ENCODE measurements at regions not wholly inside any gene's neighbourhood (a gene's known extent, or its start where the extent isn't known, plus 50 kb on each side); places are given as distances from the start of the nearest gene placed in this dataset.

GRCh38 chr2:180523621-180524340, 456.6 kb upstream of the UBE2E3 start:
- DNase-seq = no peak

GRCh38 chr2:180520921-180521581, 459.4 kb upstream of the UBE2E3 start:
- DNase-seq = no peak

GRCh38 chr2:180520206-180520605, 460.2 kb upstream of the UBE2E3 start:
- DNase-seq = no peak

- DNase-seq = no peak
Observed at GRCh38 chr2:180519276-180519675, 461.1 kb upstream of the UBE2E3 start.

GRCh38 chr2:180516232-180516631, 464.2 kb upstream of the UBE2E3 start:
- no peak for DNase-seq

- no peak for DNase-seq
Observed at GRCh38 chr2:180513389-180513788, 467.0 kb upstream of the UBE2E3 start.

GRCh38 chr2:180508458-180508857, 471.9 kb upstream of the UBE2E3 start:
- no peak for DNase-seq

- no peak for DNase-seq
Observed at GRCh38 chr2:180507028-180507427, 473.4 kb upstream of the UBE2E3 start.

GRCh38 chr2:180505203-180505602, 475.2 kb upstream of the UBE2E3 start:
- no peak for DNase-seq

GRCh38 chr2:180497621-180498152, 482.7 kb upstream of the UBE2E3 start:
- no peak for DNase-seq

- no peak for DNase-seq
Observed at GRCh38 chr2:180495606-180496005, 484.8 kb upstream of the UBE2E3 start.

GRCh38 chr2:180494286-180494685, 486.1 kb upstream of the UBE2E3 start:
- DNase-seq = no peak

GRCh38 chr2:180482696-180483095, 475.6 kb upstream of the CWC22 start:
- no peak for DNase-seq

GRCh38 chr2:180481998-180482397, 474.9 kb upstream of the CWC22 start:
- DNase-seq = no peak

- no peak for DNase-seq
Observed at GRCh38 chr2:180478883-180479282, 471.8 kb upstream of the CWC22 start.

GRCh38 chr2:180474716-180475115, 467.6 kb upstream of the CWC22 start:
- no peak for DNase-seq

- DNase-seq = no peak
Observed at GRCh38 chr2:180473456-180473855, 466.4 kb upstream of the CWC22 start.

- no peak for DNase-seq
Observed at GRCh38 chr2:180472133-180472532, 465.0 kb upstream of the CWC22 start.

GRCh38 chr2:180463608-180464007, 456.5 kb upstream of the CWC22 start:
- no peak for DNase-seq

GRCh38 chr2:180461761-180462160, 454.7 kb upstream of the CWC22 start:
- DNase-seq = no peak

- DNase-seq = no peak
Observed at GRCh38 chr2:180456801-180457200, 449.7 kb upstream of the CWC22 start.

- no peak for DNase-seq
Observed at GRCh38 chr2:180450841-180451240, 443.7 kb upstream of the CWC22 start.

GRCh38 chr2:180449171-180449915, 442.2 kb upstream of the CWC22 start:
- DNase-seq = no peak

- no peak for DNase-seq
Observed at GRCh38 chr2:180446492-180446891, 439.4 kb upstream of the CWC22 start.

Data from stimulated activated CD4-positive, alpha-beta T cell treated with anti-CD3 and anti-CD28 coated beads, Interleukin-2, amount 100 ng/mL, for 48 hours (primary cell).